GM12878 (cell line): ENCODE measurements at regions not wholly inside any gene's neighbourhood (a gene's known extent, or its start where the extent isn't known, plus 50 kb on each side); places are given as distances from the start of the nearest gene placed in this dataset.

Experiments
- ATAC-seq: fragments of 200-7000 bp; cut with Tn5 transposase; 3 replicates; pipeline ENCODE4 v1.9.1; 2020; ENCODE audit warnings: mild to moderate bottlenecking, moderate library complexity
- BruUV-seq: library from RNA; stranded (reverse); fragments of 400-500 nt; replicated peaks from 2 replicates; lab custom pipeline; 2021; lab: Mats Ljungman, UMichigan
- CTCF ChIA-PET: fragments of 300-600 bp; sonication (Branson Sonifier 250); formaldehyde crosslinking; extraction: SDS; loops from one replicate; lab custom pipeline; 2021; ENCODE audit warnings: inconsistent platforms; lab: Yijun Ruan, JAX
- POLR2A ChIA-PET: fragments of 350-600 bp; formaldehyde crosslinking; extraction: SDS; loops from one replicate; lab custom pipeline; 2021; ENCODE audit warnings: inconsistent platforms; lab: Charles Lee
- RAD21 ChIA-PET: fragments of 300-600 bp; sonication (Branson Sonifier 250); formaldehyde crosslinking; loops from one replicate; lab custom pipeline; 2023; ENCODE audit warnings: antibody characterized with exemption; ENCODE audit not compliant: unreplicated experiment; lab: Charles Lee
- SMC1A ChIA-PET: fragments of 300-600 bp; sonication (Branson Sonifier 250); formaldehyde crosslinking; loops from one replicate; lab custom pipeline; 2023; ENCODE audit not compliant: unreplicated experiment, uncharacterized antibody; lab: Charles Lee
- DNase-seq: peaks from one replicate; pipeline ENCODE4 v3.0.0-alpha.2; 2011; ENCODE audit warnings: low read depth, low spot score
- FAIRE-seq: peaks from 3 replicates; lab custom pipeline; 2011; peaks lifted over from hg19 to GRCh38; lab: Jason Lieb, UNC
- H2AFZ ChIP-seq: 2 replicates; pipeline ENCODE4 v1.6.0; 2011; ENCODE audit warnings: low read depth, low read length, control low read depth; ENCODE audit not compliant: control insufficient read depth
- H3K27ac ChIP-seq: 2 replicates; pipeline ENCODE4 v1.5.1; 2011; ENCODE audit warnings: control low read depth; ENCODE audit not compliant: control insufficient read depth, insufficient read depth
- H3K27me3 ChIP-seq, 2 experiments: replicated peaks in 1 of 2; 2 replicates each; pipeline versions ENCODE4 v1.6.0 to v1.6.1; 2011; ENCODE audit warnings: low read length in 1 of 2; ENCODE audit not compliant: control insufficient read depth in 2 of 2, insufficient read depth in 2 of 2
- H3K36me3 ChIP-seq, 2 experiments: 2 replicates each; pipeline ENCODE4 v1.5.1; 2011; ENCODE audit warnings: low read length in 1 of 2; ENCODE audit not compliant: control insufficient read depth in 2 of 2, insufficient read depth in 2 of 2
- H3K4me1 ChIP-seq: 2 replicates; pipeline ENCODE4 v1.6.1; 2011; ENCODE audit warnings: mild to moderate bottlenecking, low read length, moderate library complexity, mixed read lengths; ENCODE audit not compliant: control insufficient read depth, insufficient read depth
- H3K4me2 ChIP-seq: 2 replicates; pipeline ENCODE4 v1.6.0; 2011; ENCODE audit warnings: control low read depth; ENCODE audit not compliant: control insufficient read depth, insufficient read depth
- H3K4me3 ChIP-seq: fragments of 200-600 bp; sonication (generic); 2 replicates; pipeline ENCODE4 v1.5.1; 2016
- H3K79me2 ChIP-seq: 2 replicates; pipeline ENCODE4 v1.6.0; 2011; ENCODE audit warnings: low read length; ENCODE audit not compliant: control insufficient read depth, insufficient read depth
- H3K9ac ChIP-seq: 2 replicates; pipeline ENCODE4 v1.8.0; 2011; ENCODE audit warnings: low read length, control low read depth, mixed read lengths; ENCODE audit not compliant: control insufficient read depth, insufficient read depth
- H3K9me3 ChIP-seq: replicated peaks from 3 replicates; pipeline ENCODE4 v1.5.1; 2011; ENCODE audit warnings: mild to moderate bottlenecking, low read length; ENCODE audit not compliant: control insufficient read depth, insufficient read depth
- H4K20me1 ChIP-seq: 2 replicates; pipeline ENCODE4 v1.6.0; 2011; ENCODE audit not compliant: control insufficient read depth, insufficient read depth
- ASH2L ChIP-seq: fragments of 300-600, 200-600 bp; sonication (generic); IDR thresholded peaks from 2 replicates; pipeline ENCODE4 v1.6.1; 2017; ENCODE audit warnings: low read depth, mild to moderate bottlenecking, borderline replicate concordance
- CREM ChIP-seq: IDR thresholded peaks from 2 replicates; pipeline ENCODE4 v1.6.1; 2014; ENCODE audit warnings: antibody characterized with exemption, low read depth
- CUX1 ChIP-seq: IDR thresholded peaks from 2 replicates; pipeline ENCODE4 v1.6.1; 2012; ENCODE audit warnings: improper control_type of control experiment, low read depth, low read length; ENCODE audit not compliant: insufficient replicate concordance
- ESRRA ChIP-seq: IDR thresholded peaks from 2 replicates; pipeline ENCODE4 v1.6.1; 2012; ENCODE audit warnings: mild to moderate bottlenecking, low read length, improper control_type of control experiment
- HDAC2 ChIP-seq: fragments of 200-600 bp; sonication (generic); IDR thresholded peaks from 2 replicates; pipeline ENCODE4 v1.6.1; 2017
- IRF4 ChIP-seq: IDR thresholded peaks from 2 replicates; pipeline ENCODE4 v1.6.1; 2011; ENCODE audit warnings: low read depth, low read length
- MLLT1 ChIP-seq: fragments of 450-650 bp; IDR thresholded peaks from 2 replicates; pipeline ENCODE4 v1.6.1; 2016; ENCODE audit warnings: mild to moderate bottlenecking
- POLR2A ChIP-seq: IDR thresholded peaks from 2 replicates; pipeline ENCODE4 v1.6.1; 2011; ENCODE audit warnings: low read depth, mild to moderate bottlenecking, low read length
- STAT1 ChIP-seq: fragments of 450-650 bp; conservative IDR thresholded peaks from 2 replicates; pipeline ENCODE4 v1.6.1; 2014; ENCODE audit warnings: antibody characterized with exemption, mild to moderate bottlenecking
- YY1 ChIP-seq: IDR thresholded peaks from 2 replicates; pipeline ENCODE4 v1.6.1; 2011; ENCODE audit warnings: low read depth, mild to moderate bottlenecking, low read length
- ZNF24 ChIP-seq: fragments of 450-650 bp; IDR thresholded peaks from 2 replicates; pipeline ENCODE4 v1.6.1; 2017; ENCODE audit warnings: antibody characterized with exemption, mild to moderate bottlenecking
- WGBS: methylation state at CpG from one replicate; pipeline ENCODE4 v1.1.6; 2016; ENCODE audit warnings: low lambda C conversion rate; ENCODE audit not compliant: insufficient replicate concordance, insufficient coverage; ENCODE audit errors: missing lambda C conversion rate; 5-methylcytosine and 5-hydroxymethylcytosine counted together
- in situ Hi-C: fragments of 300-500 bp; cut with MboI; formaldehyde crosslinking; loops from 9 replicates; pipeline ENCODE4 v1.14.3; 2018; ENCODE audit warnings: mixed read lengths
- intact Hi-C: fragments of 100-400 bp; cut with micrococcal nuclease; formaldehyde crosslinking; loops from one replicate; pipeline ENCODE4 v1.14.2; 2022; ENCODE audit not compliant: unreplicated experiment

GRCh38 chr12:29992366-29992765 lies 208.6 kb upstream of the TMTC1 start:
- ChIA-PET RAD21 (no interaction called here), CTCF (no interaction called here), SMC1A (no interaction called here), POLR2A (no interaction called here)
- intact Hi-C loops, result no loop called here
- WGBS, result 4% methylated on average over 2 of the region's 2 CpGs
- ATAC-seq (no peak), FAIRE-seq (no peak), DNase-seq (no peak)
- in situ Hi-C loops, result no loop called here
- H3K4me3 ChIP-seq, result no peak overlapping the region
- H3K4me1 ChIP-seq, result no peaks in the 10 kb centered on the region
- H3K79me2 ChIP-seq, result no peaks in the 10 kb centered on the region
- H4K20me1 ChIP-seq, result no peaks in the 10 kb centered on the region
- no peaks in the 10 kb centered on the region for H3K27me3 ChIP-seq
- BruUV-seq, result no TSS peak
- H3K9me3 ChIP-seq, result no peaks in the 10 kb centered on the region
- H3K4me2 ChIP-seq, result no peak overlapping the region
- TF ChIP-seq ASH2L (no peak), ZNF24 (no peak), HDAC2 (no peak), ESRRA (no peak), CREM (no peak), YY1 (no peak), STAT1 (no peak), POLR2A (no peak), MLLT1 (no peak), CUX1 (no peak), IRF4 (no peak)
- H3K9ac ChIP-seq, result no peak overlapping the region
- no peaks in the 10 kb centered on the region for H3K36me3 ChIP-seq
- H3K27ac ChIP-seq, result no peak overlapping the region
- H2AFZ ChIP-seq, result no peak overlapping the region
